CD4-positive, alpha-beta memory T cell (primary cell): ENCODE measurements at regions not wholly inside any gene's neighbourhood (a gene's known extent, or its start where the extent isn't known, plus 50 kb on each side); places are given as distances from the start of the nearest gene placed in this dataset.
"Not testable (repeated sequence)": the region's sequence is repeated elsewhere in the genome, so short reads cannot be mapped to it uniquely, and the experiment has no call there.

Experiments used
- CTCF ChIA-PET: fragments of 350-600 bp; sonication (Branson Sonifier 250); formaldehyde crosslinking; loops from one replicate; lab custom pipeline; 2021; ENCODE audit warnings: inconsistent platforms; ENCODE audit not compliant: partially characterized antibody; lab: Charles Lee
- POLR2A ChIA-PET: fragments of 350-600 bp; sonication (Branson Sonifier 250); formaldehyde crosslinking; loops from one replicate; lab custom pipeline; 2021; ENCODE audit not compliant: partially characterized antibody; lab: Charles Lee
- DNase-seq, 5 donors: peaks; one replicate each; pipeline versions ENCODE4 v3.0.0 to v3.0.0-alpha.2; 2020 to 2022; ENCODE audit warnings: mixed read lengths in 1 of 5
- H3K27ac ChIP-seq: one replicate; pipeline ENCODE4 v1.7.0; 2013; ENCODE audit warnings: low read depth, low read length
- H3K27me3 ChIP-seq: 2 replicates; pipeline ENCODE4 v1.7.0; 2013; ENCODE audit warnings: mild to moderate bottlenecking, low read length, moderate library complexity; ENCODE audit not compliant: insufficient read depth
- H3K36me3 ChIP-seq: 2 replicates; pipeline ENCODE4 v1.7.0; 2013; ENCODE audit warnings: mild to moderate bottlenecking, low read length, moderate library complexity; ENCODE audit not compliant: insufficient read depth
- H3K4me1 ChIP-seq: 2 replicates; pipeline ENCODE4 v1.7.0; 2013; ENCODE audit warnings: mild to moderate bottlenecking, low read length, moderate library complexity; ENCODE audit not compliant: insufficient read depth
- H3K4me3 ChIP-seq, 2 donors: one replicate each; pipeline ENCODE4 v1.7.0; 2013; ENCODE audit warnings: low read length in 2 of 2, mild to moderate bottlenecking in 1 of 2
- H3K9me3 ChIP-seq, 2 donors: one replicate each; pipeline ENCODE4 v1.7.0; 2013; ENCODE audit warnings: low read length in 2 of 2, control low read depth in 1 of 2; ENCODE audit not compliant: control insufficient read depth in 1 of 2
- H3K27ac Mint-ChIP-seq, 7 donors: one replicate each; pipeline ENCODE4 v1.8.0; 2020 to 2021; ENCODE audit warnings: mixed read lengths in 7 of 7, mild to moderate bottlenecking in 6 of 7, inconsistent platforms in 3 of 7, moderate library complexity in 3 of 7
- H3K27me3 Mint-ChIP-seq, 2 donors: one replicate each; pipeline ENCODE4 v1.8.0; 2020 to 2021; ENCODE audit warnings: mixed read lengths in 2 of 2
- H3K36me3 Mint-ChIP-seq, 2 donors: one replicate each; pipeline ENCODE4 v1.8.0; 2020 to 2021; ENCODE audit warnings: mixed read lengths in 2 of 2, inconsistent platforms in 1 of 2, mild to moderate bottlenecking in 1 of 2
- H3K4me1 Mint-ChIP-seq, 4 donors: one replicate each; pipeline ENCODE4 v1.8.0; 2020 to 2021; ENCODE audit warnings: mixed read lengths in 4 of 4, mild to moderate bottlenecking in 1 of 4
- H3K4me3 Mint-ChIP-seq, 8 donors: one replicate each; pipeline ENCODE4 v1.8.0; 2020 to 2021; ENCODE audit warnings: mixed read lengths in 8 of 8, mild to moderate bottlenecking in 7 of 8, moderate library complexity in 6 of 8, inconsistent platforms in 3 of 8
- H3K9me3 Mint-ChIP-seq, 8 donors: one replicate each; pipeline ENCODE4 v1.8.0; 2020 to 2021; ENCODE audit warnings: mixed read lengths in 8 of 8, mild to moderate bottlenecking in 5 of 8, inconsistent platforms in 3 of 8, moderate library complexity in 1 of 8
- intact Hi-C: fragments of 100-400 bp; cut with micrococcal nuclease; formaldehyde crosslinking; loops from one replicate; pipeline ENCODE4 v1.15.1; 2023

GRCh38 chr7:17093461-17093860, 205.0 kb upstream of the AHR start:
- H3K27me3 Mint-ChIP-seq: no peaks in the 10 kb centered on the region
- no peaks in the 10 kb centered on the region for H3K36me3 Mint-ChIP-seq
- ChIA-PET POLR2A (no interaction called here), CTCF (no interaction called here)
- intact Hi-C loops: no loop called here
- no peak overlapping the region for H3K27ac Mint-ChIP-seq
- Histone ChIP-seq H3K27ac (no peak overlapping the region), H3K27me3 (no peaks in the 10 kb centered on the region), H3K4me1 (no peaks in the 10 kb centered on the region), H3K9me3 (no peaks in the 10 kb centered on the region), H3K36me3 (no peaks in the 10 kb centered on the region), H3K4me3 (no peak overlapping the region)
- H3K4me1 Mint-ChIP-seq: peaks cover 0 to 4% (median under 1%) of the 10 kb centered on the region in 4 donors
- H3K9me3 Mint-ChIP-seq: peaks cover 0 to 1% (median 0%) of the 10 kb centered on the region in 8 donors
- H3K4me3 Mint-ChIP-seq: no peak overlapping the region
- no peak for DNase-seq

- no peak for DNase-seq
- no peak overlapping the region for H3K4me3 Mint-ChIP-seq
- no peaks in the 10 kb centered on the region for H3K27me3 Mint-ChIP-seq
- ChIA-PET CTCF (interaction anchor here (1.7 kb wide), 1 partner anchor 10 kb away, joined by 3 read pairs; no protein-coding TSS in a partner anchor), POLR2A (no interaction called here)
- peaks cover 0 to 4% (median under 1%) of the 10 kb centered on the region in 4 donors for H3K4me1 Mint-ChIP-seq
- H3K9me3 ChIP-seq: no peaks in the 10 kb centered on the region
- H3K36me3 Mint-ChIP-seq: no peaks in the 10 kb centered on the region
- H3K36me3 ChIP-seq: no peaks in the 10 kb centered on the region
- no peak overlapping the region for H3K4me3 ChIP-seq
- H3K27me3 ChIP-seq: no peaks in the 10 kb centered on the region
- H3K4me1 ChIP-seq: no peaks in the 10 kb centered on the region
- no peaks in the 10 kb centered on the region for H3K9me3 Mint-ChIP-seq
- no peak overlapping the region for H3K27ac Mint-ChIP-seq
- intact Hi-C loops: no loop called here
- H3K27ac ChIP-seq: no peak overlapping the region
Measured at GRCh38 chr7:17094963-17095574, 203.4 kb upstream of the AHR start.

GRCh38 chr7:17095931-17096330, 202.5 kb upstream of the AHR start:
- CTCF ChIA-PET: interaction anchor here (1.7 kb wide), 1 partner anchor 11 kb away, joined by 3 read pairs; no protein-coding TSS in a partner anchor
- Mint-ChIP-seq H3K4me1 (peaks cover 0 to 4% (median under 1%) of the 10 kb centered on the region in 4 donors), H3K36me3 (no peaks in the 10 kb centered on the region), H3K27me3 (no peaks in the 10 kb centered on the region), H3K4me3 (no peak overlapping the region), H3K27ac (no peak overlapping the region), H3K9me3 (peaks cover 0 to under 1% (median 0%) of the 10 kb centered on the region in 8 donors)
- intact Hi-C loops: no loop called here
- no peak overlapping the region for H3K4me3 ChIP-seq
- H3K27ac ChIP-seq: no peak overlapping the region
- no peaks in the 10 kb centered on the region for H3K4me1 ChIP-seq
- no peak for DNase-seq
- no peaks in the 10 kb centered on the region for H3K27me3 ChIP-seq
- no peaks in the 10 kb centered on the region for H3K36me3 ChIP-seq
- H3K9me3 ChIP-seq: no peaks in the 10 kb centered on the region
- POLR2A ChIA-PET: no interaction called here

DNA sequence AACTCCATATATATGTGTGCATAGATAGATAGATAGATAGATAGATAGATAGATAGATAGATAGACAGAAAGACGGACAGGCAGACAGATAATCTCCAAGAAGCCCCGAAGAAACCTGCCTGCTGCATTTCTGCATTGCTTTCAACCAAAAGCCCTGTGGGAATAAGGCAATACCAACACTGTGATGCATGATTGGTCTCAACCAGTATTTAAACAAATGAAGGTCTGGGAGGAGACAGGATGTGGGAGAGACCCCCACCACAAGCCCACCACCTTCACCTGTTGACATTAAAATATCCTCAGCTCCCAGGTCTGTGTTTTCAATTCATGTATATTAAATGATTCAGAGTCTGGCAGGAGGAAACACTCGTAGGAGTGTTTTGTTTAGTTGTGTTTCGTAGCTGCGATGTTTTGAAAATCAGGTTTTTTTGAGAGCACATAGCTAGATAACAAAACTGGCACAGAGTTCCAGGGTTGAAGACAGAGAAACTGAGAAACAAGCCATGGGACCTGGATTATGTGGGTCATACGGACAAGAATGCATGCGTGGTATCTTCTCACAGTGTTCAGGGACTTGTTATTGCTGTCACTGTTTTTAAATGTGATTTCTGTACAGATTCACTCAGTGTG, 200.7 kb upstream of the AHR start:
- H3K4me3 Mint-ChIP-seq: peak overlapping the region in 3 of 8 donors; percentile 3 to 59 (median 47)
- DNase-seq: no peak
- H3K27me3 Mint-ChIP-seq: no peaks in the 10 kb centered on the region
- H3K9me3 Mint-ChIP-seq: peaks cover 0 to 3% (median 0%) of the 10 kb centered on the region in 8 donors
- no peaks in the 10 kb centered on the region for H3K27me3 ChIP-seq
- peaks cover 0 to 4% (median under 1%) of the 10 kb centered on the region in 4 donors for H3K4me1 Mint-ChIP-seq
- no peaks in the 10 kb centered on the region for H3K36me3 ChIP-seq
- no peaks in the 10 kb centered on the region for H3K9me3 ChIP-seq
- H3K36me3 Mint-ChIP-seq: no peaks in the 10 kb centered on the region
- no peaks in the 10 kb centered on the region for H3K4me1 ChIP-seq
- H3K27ac Mint-ChIP-seq: peak overlapping the region in 2 of 7 donors; percentile 9 to 20
- intact Hi-C loops: no loop called here
- no peak overlapping the region for H3K4me3 ChIP-seq
- ChIA-PET POLR2A (no interaction called here), CTCF (interaction anchor here (1.5 kb wide), 1 partner anchor 29 kb away, joined by 3 read pairs; no protein-coding TSS in a partner anchor)
- H3K27ac ChIP-seq: no peak overlapping the region

DNA sequence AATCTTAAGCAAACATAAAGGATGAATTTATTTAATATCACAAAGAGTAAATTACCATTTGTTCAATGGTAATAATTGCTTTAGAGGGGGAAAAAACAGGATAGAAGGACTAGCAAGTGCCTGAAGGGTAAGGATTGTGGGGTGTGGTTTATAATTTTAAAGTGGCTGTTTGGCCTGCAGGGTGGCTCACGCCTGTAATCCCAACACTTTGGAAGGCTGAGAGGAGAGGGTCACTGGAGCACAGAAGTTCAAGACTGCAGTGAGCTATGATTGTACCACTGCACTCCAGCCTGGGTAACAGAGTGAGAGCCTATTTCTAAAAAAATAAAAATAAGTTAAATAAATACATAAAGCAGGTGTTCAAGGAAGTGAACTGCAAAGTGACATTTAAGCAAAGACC, 199.9 kb upstream of the AHR start:
- no peaks in the 10 kb centered on the region for H3K27me3 Mint-ChIP-seq
- H3K27ac ChIP-seq: no peak overlapping the region
- CTCF ChIA-PET: no interaction called here
- H3K36me3 ChIP-seq: no peaks in the 10 kb centered on the region
- POLR2A ChIA-PET: no interaction called here
- no peak for DNase-seq
- no peaks in the 10 kb centered on the region for H3K4me1 ChIP-seq
- H3K9me3 ChIP-seq: no peaks in the 10 kb centered on the region
- peaks cover 0 to 4% (median under 1%) of the 10 kb centered on the region in 4 donors for H3K4me1 Mint-ChIP-seq
- H3K4me3 ChIP-seq: no peak overlapping the region
- H3K27ac Mint-ChIP-seq: no peak overlapping the region
- intact Hi-C loops: no loop called here
- peaks cover 0 to 3% (median 0%) of the 10 kb centered on the region in 8 donors for H3K9me3 Mint-ChIP-seq
- no peaks in the 10 kb centered on the region for H3K27me3 ChIP-seq
- H3K4me3 Mint-ChIP-seq: no peak overlapping the region
- no peaks in the 10 kb centered on the region for H3K36me3 Mint-ChIP-seq

DNA sequence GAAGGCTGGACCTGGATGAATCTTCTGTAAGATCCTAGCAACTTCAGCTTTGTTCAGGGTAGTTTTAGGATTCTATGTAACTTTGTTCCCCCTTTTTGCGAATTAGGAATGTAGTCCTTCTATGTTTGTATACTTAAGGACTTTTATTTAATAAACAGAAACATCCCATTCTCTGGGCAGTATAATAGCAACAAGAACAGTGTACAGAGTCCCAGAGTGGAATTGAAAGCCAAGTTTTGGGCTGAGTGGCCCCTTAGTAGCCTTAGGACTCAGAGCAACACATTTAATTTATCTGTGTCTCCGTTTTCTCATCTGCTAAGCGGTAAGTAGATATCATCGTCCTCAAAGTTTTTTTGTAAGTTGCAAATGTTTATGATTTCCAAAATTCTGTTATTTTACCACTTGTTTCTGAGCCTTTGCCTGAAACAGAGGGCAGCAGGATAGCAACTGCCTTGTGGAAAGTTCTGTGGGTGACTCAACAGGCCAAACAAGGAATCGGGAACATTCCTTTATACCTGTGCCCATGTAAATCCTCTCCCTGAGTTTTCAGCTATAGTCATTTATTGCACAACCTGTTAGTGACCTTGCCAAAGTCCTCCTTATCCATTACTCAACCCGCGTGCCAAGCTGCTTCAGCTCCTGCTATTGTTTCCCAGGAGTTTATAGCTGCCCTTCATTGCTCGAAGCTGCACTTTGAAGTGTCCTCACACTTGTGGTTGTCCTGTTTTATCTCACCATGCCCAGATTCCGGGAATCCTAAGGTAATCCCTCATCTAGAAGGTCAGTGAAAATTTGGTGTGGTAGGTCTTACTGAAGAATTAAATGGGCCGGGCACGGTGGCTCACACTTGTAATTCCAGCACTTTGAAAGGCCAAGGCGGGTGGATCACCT, 199.1 kb upstream of the AHR start:
- Mint-ChIP-seq H3K9me3 (peaks cover 0 to 3% (median 0%) of the 10 kb centered on the region in 8 donors), H3K27me3 (no peaks in the 10 kb centered on the region), H3K36me3 (no peaks in the 10 kb centered on the region), H3K27ac (no peak overlapping the region), H3K4me1 (peaks cover 0 to 4% (median under 1%) of the 10 kb centered on the region in 4 donors), H3K4me3 (no peak overlapping the region)
- DNase-seq: no peak
- no peaks in the 10 kb centered on the region for H3K9me3 ChIP-seq
- no peak overlapping the region for H3K4me3 ChIP-seq
- intact Hi-C loops: no loop called here
- ChIA-PET POLR2A (no interaction called here), CTCF (no interaction called here)
- H3K4me1 ChIP-seq: no peaks in the 10 kb centered on the region
- H3K27ac ChIP-seq: no peak overlapping the region
- H3K27me3 ChIP-seq: no peaks in the 10 kb centered on the region
- no peaks in the 10 kb centered on the region for H3K36me3 ChIP-seq

DNA sequence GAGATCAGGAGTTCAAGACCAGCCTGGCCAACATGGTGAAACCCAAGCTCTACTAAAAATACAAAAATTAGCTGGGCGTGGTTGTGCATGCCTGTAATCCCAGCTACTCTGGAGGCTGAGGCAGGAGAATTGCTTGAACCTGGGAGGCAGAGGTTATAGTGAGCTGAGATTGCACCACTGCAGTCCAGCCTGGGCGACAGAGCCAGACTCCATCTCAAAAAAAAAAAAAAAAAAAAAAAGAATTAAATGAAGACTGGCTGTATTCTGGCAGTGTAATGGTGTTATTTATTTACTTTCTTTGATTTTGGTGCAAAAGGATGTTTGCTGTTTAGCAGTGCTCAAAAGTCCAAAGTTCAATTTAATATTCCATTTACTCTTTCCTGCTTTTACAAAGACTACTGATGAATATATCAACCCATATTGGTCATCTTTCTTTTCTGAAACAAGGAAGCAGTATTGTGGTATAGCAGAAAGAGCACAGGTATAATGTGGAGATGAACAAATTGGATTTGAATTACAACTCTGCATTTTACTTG, 198.4 kb upstream of the AHR start:
- H3K9me3 ChIP-seq, H3K36me3 ChIP-seq, H3K4me3 ChIP-seq, H3K27ac ChIP-seq, H3K4me1 Mint-ChIP-seq, H3K9me3 Mint-ChIP-seq, POLR2A ChIA-PET, H3K27me3 Mint-ChIP-seq, H3K4me3 Mint-ChIP-seq, DNase-seq, H3K27ac Mint-ChIP-seq, CTCF ChIA-PET, H3K4me1 ChIP-seq, H3K27me3 ChIP-seq, intact Hi-C loops, H3K36me3 Mint-ChIP-seq: not testable (repeated sequence)
